Body of pancreas (tissue), 4 donors: ENCODE measurements at regions not wholly inside any gene's neighbourhood (a gene's known extent, or its start where the extent isn't known, plus 50 kb on each side); places are given as distances from the start of the nearest gene placed in this dataset.
A peak's percentile ranks its signal among the peaks of the same experiment; 100 is the strongest.

Source experiments
- ATAC-seq: fragments of 150-250 bp; one replicate; pipeline ENCODE4 v1.9.1; 2016
- DNase-seq, 4 donors: peaks; one replicate each; pipeline ENCODE4 v3.0.0-alpha.2; 2019
- H3K27ac ChIP-seq, 4 donors: fragments of 200-600 bp; sonication (generic); 1 replicate in 3 of 4; 2 replicates in 1 of 4; pipeline versions ENCODE4 v1.5.1 to v1.6.1; 2016 to 2019; ENCODE audit warnings: mild to moderate bottlenecking in 1 of 4, mixed read lengths in 1 of 4, moderate library complexity in 1 of 4
- H3K27me3 ChIP-seq, 2 donors: fragments of 200-600 bp; sonication (generic); one replicate each; pipeline ENCODE4 v1.6.0; 2016; ENCODE audit warnings: mild to moderate bottlenecking in 1 of 2
- H3K36me3 ChIP-seq, 2 donors: fragments of 200-600 bp; sonication (generic); replicated peaks in 1 of 2; 2 replicates each; pipeline ENCODE4 v1.5.1; 2016; ENCODE audit warnings: low read depth in 2 of 2; ENCODE audit not compliant: insufficient read depth in 1 of 2
- H3K4me1 ChIP-seq: fragments of 200-600 bp; sonication (generic); one replicate; pipeline ENCODE4 v1.6.0; 2016
- H3K4me3 ChIP-seq, 2 donors: fragments of 200-600 bp; sonication (generic); 1 replicate in 1 of 2; 2 replicates in 1 of 2; pipeline ENCODE4 v1.5.1; 2016 to 2019
- H3K9me3 ChIP-seq, 3 donors: fragments of 200-600 bp; sonication (generic); 1 replicate in 2 of 3; 2 replicates in 1 of 3; pipeline ENCODE4 v1.5.1; 2016
- POLR2A ChIP-seq, 3 donors: fragments of 450-650 bp; IDR thresholded peaks; one replicate each; pipeline ENCODE4 v1.6.1; 2016; ENCODE audit warnings: antibody characterized with exemption in 3 of 3, mild to moderate bottlenecking in 2 of 3
- WGBS, 2 donors: methylation state at CpG; one replicate each; pipeline ENCODE4 v1.1.5; 2017; 5-methylcytosine and 5-hydroxymethylcytosine counted together
- intact Hi-C: fragments of 100-400 bp; cut with DNase I; formaldehyde crosslinking; loops from one replicate; pipeline ENCODE4 v1.15.1; 2023
- TF ChIP-seq, protein P1 (sequence below), 7 experiments: fragments of 450-650 bp in 4 of 7; fragments of 200-600 bp in 3 of 7; sonication (generic) in 3 of 7; IDR thresholded peaks; one replicate each; pipeline ENCODE4 v1.5.1; 2016 to 2019; ENCODE audit warnings: antibody characterized with exemption in 7 of 7

DNA sequence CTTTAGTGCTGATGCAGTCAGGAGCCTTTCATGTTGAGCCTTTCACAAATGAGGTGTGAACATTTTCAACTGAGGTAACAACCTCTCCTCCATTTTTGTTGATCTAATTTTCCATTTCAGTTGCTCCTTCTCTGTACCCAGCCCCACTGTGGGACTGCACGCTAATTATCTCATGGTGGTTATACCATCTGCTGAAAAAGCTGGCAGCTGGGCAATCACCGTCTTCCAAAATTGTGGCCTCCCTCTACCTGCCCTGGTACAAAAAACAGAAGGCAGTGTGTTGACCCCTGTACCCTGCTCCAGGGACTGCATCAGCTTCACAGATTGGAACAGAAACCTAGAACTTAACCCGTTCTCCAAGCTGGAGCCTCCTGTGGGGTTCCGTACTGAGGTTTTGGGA is 72.4 kb upstream of the LONRF3 start:
- intact Hi-C loops = no loop called here
- DNase-seq (no peak), ATAC-seq (no peak)
- Histone ChIP-seq H3K27me3 (no peaks in the 10 kb centered on the region), H3K4me3 (no peak overlapping the region), H3K36me3 (no peaks in the 10 kb centered on the region), H3K27ac (no peak overlapping the region), H3K9me3 (no peaks in the 10 kb centered on the region), H3K4me1 (no peaks in the 10 kb centered on the region)
- WGBS, 2 donors = 78 to 95% methylated on average over 4 of the region's 4 CpGs
- TF ChIP-seq, protein P1, sequence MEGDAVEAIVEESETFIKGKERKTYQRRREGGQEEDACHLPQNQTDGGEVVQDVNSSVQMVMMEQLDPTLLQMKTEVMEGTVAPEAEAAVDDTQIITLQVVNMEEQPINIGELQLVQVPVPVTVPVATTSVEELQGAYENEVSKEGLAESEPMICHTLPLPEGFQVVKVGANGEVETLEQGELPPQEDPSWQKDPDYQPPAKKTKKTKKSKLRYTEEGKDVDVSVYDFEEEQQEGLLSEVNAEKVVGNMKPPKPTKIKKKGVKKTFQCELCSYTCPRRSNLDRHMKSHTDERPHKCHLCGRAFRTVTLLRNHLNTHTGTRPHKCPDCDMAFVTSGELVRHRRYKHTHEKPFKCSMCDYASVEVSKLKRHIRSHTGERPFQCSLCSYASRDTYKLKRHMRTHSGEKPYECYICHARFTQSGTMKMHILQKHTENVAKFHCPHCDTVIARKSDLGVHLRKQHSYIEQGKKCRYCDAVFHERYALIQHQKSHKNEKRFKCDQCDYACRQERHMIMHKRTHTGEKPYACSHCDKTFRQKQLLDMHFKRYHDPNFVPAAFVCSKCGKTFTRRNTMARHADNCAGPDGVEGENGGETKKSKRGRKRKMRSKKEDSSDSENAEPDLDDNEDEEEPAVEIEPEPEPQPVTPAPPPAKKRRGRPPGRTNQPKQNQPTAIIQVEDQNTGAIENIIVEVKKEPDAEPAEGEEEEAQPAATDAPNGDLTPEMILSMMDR (IDR thresholded peaks at IDR 0.05) = no peak
- TF ChIP-seq POLR2A (IDR thresholded peaks at IDR 0.05) = no peak

DNA sequence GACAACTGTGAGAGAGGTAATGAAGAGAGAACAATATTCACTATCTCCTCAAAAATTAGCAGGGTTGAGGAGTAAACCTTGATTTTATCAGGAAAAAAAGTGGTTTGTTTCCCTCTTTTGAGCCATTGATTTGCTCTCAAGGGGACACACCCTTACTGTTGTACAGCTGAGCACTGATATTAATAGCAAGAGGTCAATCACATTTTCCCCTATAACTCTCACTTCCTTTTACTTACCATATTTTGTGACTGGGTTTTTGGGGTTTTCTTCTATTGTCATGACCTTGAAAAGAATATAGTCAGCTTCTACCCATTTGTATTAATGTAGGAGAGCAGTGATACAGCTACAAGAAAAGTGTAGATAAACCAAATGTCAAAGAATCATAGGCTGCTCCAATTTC is 70.2 kb upstream of the LONRF3 start:
- intact Hi-C loops = no loop called here
- DNase-seq (no peak), ATAC-seq (no peak)
- Histone ChIP-seq H3K36me3 (no peaks in the 10 kb centered on the region), H3K27me3 (no peaks in the 10 kb centered on the region), H3K4me1 (no peaks in the 10 kb centered on the region), H3K4me3 (no peak overlapping the region), H3K9me3 (no peaks in the 10 kb centered on the region), H3K27ac (peak overlapping the region in 1 of 4 donors; percentile 21)
- no peak for TF ChIP-seq POLR2A (IDR thresholded peaks at IDR 0.05)
- TF ChIP-seq, protein P1 (IDR thresholded peaks at IDR 0.05) = no peak

DNA sequence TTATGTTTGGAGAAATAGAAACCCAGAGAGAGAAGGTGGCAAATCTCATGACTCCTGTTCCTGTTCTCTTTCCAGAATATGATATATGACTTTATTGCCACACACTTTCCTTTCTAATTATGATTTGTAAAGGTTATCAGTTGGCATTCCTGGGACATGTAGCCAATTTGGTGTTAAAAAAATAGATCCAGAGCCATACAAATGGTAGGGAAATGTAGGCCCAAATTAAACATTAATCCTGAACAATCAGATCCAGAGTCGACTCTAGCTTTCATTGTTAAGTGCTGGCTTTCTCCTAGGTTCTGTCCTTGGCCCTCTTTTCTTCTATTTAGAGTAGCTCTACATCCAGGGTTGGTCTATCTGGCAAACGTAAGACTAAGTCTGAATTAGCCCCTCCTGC is 69.8 kb upstream of the LONRF3 start:
- H3K27ac ChIP-seq = peak overlapping the region in 1 of 4 donors; percentile 32
- intact Hi-C loops = no loop called here
- DNase-seq (peak in 1 of 4 donors; percentile 1), ATAC-seq (peak; percentile 45)
- H3K36me3 ChIP-seq = no peaks in the 10 kb centered on the region
- no peak overlapping the region for H3K4me3 ChIP-seq
- no peaks in the 10 kb centered on the region for H3K9me3 ChIP-seq
- no peaks in the 10 kb centered on the region for H3K4me1 ChIP-seq
- TF ChIP-seq, protein P1 (IDR thresholded peaks at IDR 0.05) = no peak
- TF ChIP-seq POLR2A (IDR thresholded peaks at IDR 0.05) = no peak
- H3K27me3 ChIP-seq = no peaks in the 10 kb centered on the region
- 6 to 12% methylated on average over 2 of the region's 2 CpGs for WGBS, 2 donors
